Activated B cell treated with CpG ODN at 0.5 μM for 24 hours (primary cell): ENCODE measurements at regions not wholly inside any gene's neighbourhood (a gene's known extent, or its start where the extent isn't known, plus 50 kb on each side); places are given as distances from the start of the nearest gene placed in this dataset.
"Not testable (repeated sequence)": the region's sequence is repeated elsewhere in the genome, so short reads cannot be mapped to it uniquely, and the experiment has no call there.

ENCODE experiments used
- ATAC-seq: fragments of 200-7000 bp; cut with Tn5 transposase; one replicate; pipeline ENCODE4 v1.10.0; 2021; ENCODE audit warnings: low read depth, mild to moderate bottlenecking, moderate library complexity
- CTCF ChIA-PET: fragments of 350-600 bp; sonication (Branson Sonifier 250); formaldehyde crosslinking; loops from one replicate; lab custom pipeline; 2021; ENCODE audit warnings: antibody characterized with exemption; lab: Charles Lee
- POLR2A ChIA-PET: fragments of 350-600 bp; sonication (Branson Sonifier 250); formaldehyde crosslinking; loops from one replicate; lab custom pipeline; 2021; ENCODE audit warnings: antibody characterized with exemption; lab: Charles Lee
- DNase-seq: peaks from one replicate; pipeline ENCODE4 v3.0.0; 2022
- H3K27ac Mint-ChIP-seq: one replicate; pipeline ENCODE4 v1.8.0; 2020; ENCODE audit warnings: mixed read lengths
- H3K27me3 Mint-ChIP-seq: one replicate; pipeline ENCODE4 v1.8.0; 2021; ENCODE audit warnings: mixed read lengths
- H3K36me3 Mint-ChIP-seq: one replicate; pipeline ENCODE4 v1.8.0; 2021; ENCODE audit warnings: low read depth, mixed read lengths
- H3K4me1 Mint-ChIP-seq: one replicate; pipeline ENCODE4 v1.8.0; 2021; ENCODE audit warnings: mixed read lengths
- H3K4me3 Mint-ChIP-seq: one replicate; pipeline ENCODE4 v1.8.0; 2020; ENCODE audit warnings: mild to moderate bottlenecking, mixed read lengths
- H3K9me3 Mint-ChIP-seq: one replicate; pipeline ENCODE4 v1.8.0; 2020; ENCODE audit warnings: mixed read lengths
- intact Hi-C: fragments of 100-400 bp; cut with micrococcal nuclease; formaldehyde crosslinking; loops from one replicate; pipeline ENCODE4 v1.15.1; 2024
- TF ChIP-seq, protein P1 (sequence below): fragments of 200-600 bp; IDR thresholded peaks from one replicate; pipeline ENCODE4 v1.8.0; 2022; ENCODE audit warnings: antibody characterized with exemption, mild to moderate bottlenecking

DNA sequence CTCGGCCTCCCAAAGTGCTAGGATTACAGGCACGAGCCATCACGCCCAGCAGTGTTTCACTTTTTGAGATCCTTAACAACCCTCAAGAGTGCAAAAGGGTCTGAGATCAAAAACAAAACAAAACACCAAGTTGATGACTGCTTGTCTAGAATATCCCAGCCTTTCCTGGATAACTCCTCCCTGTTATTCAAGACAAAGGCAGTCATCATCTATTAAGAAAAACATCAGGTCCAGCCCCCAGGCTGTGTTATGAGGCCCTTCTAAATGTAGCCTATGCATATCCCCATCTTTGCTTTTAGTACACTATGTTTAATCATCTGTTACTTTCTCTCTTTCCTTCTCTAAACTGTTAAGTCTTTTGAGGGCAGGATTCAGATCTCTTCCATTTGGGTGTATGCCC lies 150.1 kb upstream of the FHIT start:
- intact Hi-C loops = no loop called here
- Mint-ChIP-seq H3K27ac (no peak overlapping the region), H3K4me1 (no peaks in the 10 kb centered on the region), H3K4me3 (no peak overlapping the region), H3K9me3 (no peaks in the 10 kb centered on the region), H3K36me3 (no peaks in the 10 kb centered on the region), H3K27me3 (no peaks in the 10 kb centered on the region)
- no peak for ATAC-seq
- no peak for DNase-seq
- TF ChIP-seq, protein P1, sequence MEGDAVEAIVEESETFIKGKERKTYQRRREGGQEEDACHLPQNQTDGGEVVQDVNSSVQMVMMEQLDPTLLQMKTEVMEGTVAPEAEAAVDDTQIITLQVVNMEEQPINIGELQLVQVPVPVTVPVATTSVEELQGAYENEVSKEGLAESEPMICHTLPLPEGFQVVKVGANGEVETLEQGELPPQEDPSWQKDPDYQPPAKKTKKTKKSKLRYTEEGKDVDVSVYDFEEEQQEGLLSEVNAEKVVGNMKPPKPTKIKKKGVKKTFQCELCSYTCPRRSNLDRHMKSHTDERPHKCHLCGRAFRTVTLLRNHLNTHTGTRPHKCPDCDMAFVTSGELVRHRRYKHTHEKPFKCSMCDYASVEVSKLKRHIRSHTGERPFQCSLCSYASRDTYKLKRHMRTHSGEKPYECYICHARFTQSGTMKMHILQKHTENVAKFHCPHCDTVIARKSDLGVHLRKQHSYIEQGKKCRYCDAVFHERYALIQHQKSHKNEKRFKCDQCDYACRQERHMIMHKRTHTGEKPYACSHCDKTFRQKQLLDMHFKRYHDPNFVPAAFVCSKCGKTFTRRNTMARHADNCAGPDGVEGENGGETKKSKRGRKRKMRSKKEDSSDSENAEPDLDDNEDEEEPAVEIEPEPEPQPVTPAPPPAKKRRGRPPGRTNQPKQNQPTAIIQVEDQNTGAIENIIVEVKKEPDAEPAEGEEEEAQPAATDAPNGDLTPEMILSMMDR = no peak
- POLR2A ChIA-PET = no interaction called here
- CTCF ChIA-PET = no interaction called here

DNA sequence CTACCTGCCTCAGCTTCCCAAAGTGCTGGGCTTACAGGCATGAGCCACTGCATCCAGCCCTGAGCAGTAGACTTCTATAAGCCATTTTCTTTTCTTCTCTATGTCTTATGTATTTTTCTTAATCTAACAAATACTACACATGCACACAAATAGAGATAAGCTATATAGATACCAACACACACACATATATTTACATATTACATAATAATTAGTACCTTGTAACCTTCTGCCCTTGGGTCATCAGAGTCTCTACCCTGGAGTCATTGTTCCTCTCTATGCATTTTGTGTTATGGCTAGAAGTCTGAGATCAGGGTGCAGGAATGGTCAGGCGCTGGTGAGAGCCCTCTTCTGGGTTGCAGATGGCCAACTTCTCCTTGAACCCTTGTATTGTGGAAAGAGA lies 154.0 kb upstream of the PTPRG start:
- no peaks in the 10 kb centered on the region for H3K4me1 Mint-ChIP-seq
- POLR2A ChIA-PET = no interaction called here
- peaks cover 3% of the 10 kb centered on the region for H3K9me3 Mint-ChIP-seq
- CTCF ChIA-PET = no interaction called here
- no peaks in the 10 kb centered on the region for H3K36me3 Mint-ChIP-seq
- TF ChIP-seq, protein P1 = no peak
- no peak overlapping the region for H3K4me3 Mint-ChIP-seq
- H3K27ac Mint-ChIP-seq = no peak overlapping the region
- DNase-seq = no peak
- H3K27me3 Mint-ChIP-seq = peaks cover 5% of the 10 kb centered on the region
- no peak for ATAC-seq
- intact Hi-C loops = no loop called here

DNA sequence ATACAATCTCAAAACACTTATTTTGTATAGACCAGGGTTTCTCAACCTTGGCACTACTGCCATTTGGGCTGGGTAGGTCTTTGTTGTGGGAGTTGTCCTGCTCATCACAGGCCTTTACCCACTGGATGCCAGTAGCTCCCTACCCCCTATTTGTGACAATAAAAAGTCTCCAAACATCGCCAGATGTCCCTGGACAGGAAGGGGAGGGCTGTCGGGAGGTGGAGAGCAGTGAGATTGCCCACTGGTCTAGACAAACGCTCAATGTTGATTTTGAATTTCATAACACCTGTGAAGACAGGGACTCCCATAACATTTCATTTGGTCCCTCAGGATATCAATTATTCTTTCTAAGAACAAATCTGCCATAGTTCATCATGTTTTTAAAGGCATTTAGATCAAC lies 151.7 kb upstream of the PTPRG start:
- intact Hi-C loops = no loop called here
- Mint-ChIP-seq H3K27me3 (peaks cover 5% of the 10 kb centered on the region), H3K27ac (no peak overlapping the region), H3K9me3 (peaks cover 3% of the 10 kb centered on the region), H3K36me3 (no peaks in the 10 kb centered on the region), H3K4me1 (no peaks in the 10 kb centered on the region), H3K4me3 (no peak overlapping the region)
- POLR2A ChIA-PET = no interaction called here
- ATAC-seq = no peak
- CTCF ChIA-PET = no interaction called here
- no peak for DNase-seq
- TF ChIP-seq, protein P1 = no peak

DNA sequence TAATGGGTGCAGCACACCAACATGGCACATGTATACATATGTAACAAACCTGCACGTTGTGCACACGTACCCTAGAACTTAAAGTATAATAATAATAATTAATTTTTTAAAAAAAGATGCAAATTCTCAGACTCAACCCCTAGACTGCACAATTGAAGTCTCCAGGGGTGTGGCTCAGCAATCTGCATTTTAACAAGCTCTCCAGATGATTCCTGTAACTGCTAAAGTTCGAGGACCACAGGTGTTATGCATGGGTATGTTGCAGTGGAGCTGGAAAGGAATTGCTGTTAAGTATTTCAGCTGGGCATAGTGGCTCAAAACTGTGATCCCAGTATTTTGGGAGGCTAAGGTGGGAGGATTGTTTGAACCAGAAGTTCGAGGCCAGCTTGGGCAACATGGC lies 151.0 kb upstream of the PTPRG start:
- POLR2A ChIA-PET, intact Hi-C loops, H3K4me1 Mint-ChIP-seq, DNase-seq, CTCF ChIA-PET, H3K36me3 Mint-ChIP-seq, H3K27me3 Mint-ChIP-seq, ATAC-seq, H3K27ac Mint-ChIP-seq, H3K4me3 Mint-ChIP-seq, H3K9me3 Mint-ChIP-seq: not testable (repeated sequence)

DNA sequence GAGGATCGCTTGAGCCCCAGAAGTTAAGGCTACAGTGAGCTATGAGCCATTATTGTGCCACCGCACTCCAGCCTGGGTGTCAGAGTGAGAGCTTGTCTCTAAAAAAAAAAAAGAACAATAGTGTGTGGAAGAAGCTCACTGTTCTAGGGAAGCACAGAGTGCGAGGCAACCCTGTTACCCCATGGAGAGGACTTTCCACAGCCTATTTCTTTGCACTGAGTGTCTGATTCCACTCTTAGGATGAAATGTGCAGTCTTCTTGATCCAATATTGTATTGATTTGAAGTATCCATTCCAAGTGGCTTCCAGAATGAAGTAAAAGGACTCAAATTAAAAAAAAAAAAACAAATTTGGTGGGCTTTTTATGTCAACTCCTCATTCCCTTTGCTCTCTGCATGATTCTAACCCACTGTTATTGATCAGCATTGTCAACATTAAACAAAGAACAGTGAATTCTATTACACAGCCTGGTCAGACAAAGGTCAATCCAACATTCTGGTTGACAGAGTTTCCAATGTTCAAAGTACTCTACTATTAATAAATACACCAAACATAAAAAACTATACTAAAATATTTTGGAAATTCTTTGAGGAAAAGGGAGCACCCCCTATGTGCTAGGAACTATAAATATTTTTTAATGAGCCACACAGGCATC lies 150.2 kb upstream of the PTPRG start:
- Mint-ChIP-seq H3K27me3 (peaks cover 5% of the 10 kb centered on the region), H3K4me3 (no peak overlapping the region), H3K9me3 (peaks cover 3% of the 10 kb centered on the region), H3K4me1 (no peaks in the 10 kb centered on the region), H3K36me3 (no peaks in the 10 kb centered on the region), H3K27ac (no peak overlapping the region)
- DNase-seq = no peak
- intact Hi-C loops = no loop called here
- POLR2A ChIA-PET = no interaction called here
- TF ChIP-seq, protein P1 = no peak
- CTCF ChIA-PET = no interaction called here
- ATAC-seq = no peak

DNA sequence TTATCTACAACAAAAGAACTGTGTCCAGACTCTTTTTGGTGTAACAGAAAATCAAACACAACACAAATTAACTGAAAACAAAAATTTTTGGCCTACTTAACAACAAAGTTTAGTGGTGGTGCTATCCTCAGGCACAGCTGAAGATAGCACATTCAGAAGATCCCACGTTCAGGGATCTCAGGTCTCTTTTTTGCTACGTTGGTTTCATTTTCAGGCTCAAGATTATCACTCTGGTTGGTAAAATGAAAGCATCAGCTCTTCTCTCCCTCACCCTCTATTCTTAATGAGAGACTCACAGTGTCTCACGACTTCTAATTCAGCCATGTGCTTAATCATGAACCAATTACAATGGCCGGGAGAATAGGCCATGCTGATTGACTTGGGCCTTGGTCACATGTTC lies 146.9 kb upstream of the PTPRG start:
- ChIA-PET POLR2A (no interaction called here), CTCF (no interaction called here)
- intact Hi-C loops = no loop called here
- H3K27ac Mint-ChIP-seq = no peak overlapping the region
- H3K4me3 Mint-ChIP-seq = no peak overlapping the region
- no peaks in the 10 kb centered on the region for H3K9me3 Mint-ChIP-seq
- DNase-seq = no peak
- H3K4me1 Mint-ChIP-seq = no peaks in the 10 kb centered on the region
- H3K36me3 Mint-ChIP-seq = no peaks in the 10 kb centered on the region
- no peak for ATAC-seq
- no peaks in the 10 kb centered on the region for H3K27me3 Mint-ChIP-seq
- TF ChIP-seq, protein P1 = no peak
